H1 (cell line): ENCODE measurements at regions not wholly inside any gene's neighbourhood (a gene's known extent, or its start where the extent isn't known, plus 50 kb on each side); places are given as distances from the start of the nearest gene placed in this dataset.

Source experiments
- CTCF ChIA-PET: fragments of 300-600 bp; sonication (Branson Sonifier 250); formaldehyde crosslinking; loops from one replicate; lab custom pipeline; 2021; ENCODE audit not compliant: partially characterized antibody; lab: Charles Lee
- POLR2A ChIA-PET: fragments of 300-600 bp; sonication (Branson Sonifier 250); formaldehyde crosslinking; loops from one replicate; lab custom pipeline; 2021; ENCODE audit warnings: inconsistent platforms; ENCODE audit not compliant: partially characterized antibody; lab: Charles Lee
- DNase-seq, 2 experiments: peaks; one replicate each; pipeline versions ENCODE4 v3.0.0 to v3.0.0-alpha.2; 2010 to 2022; ENCODE audit warnings: low spot score in 2 of 2, low read depth in 1 of 2, mixed read lengths in 1 of 2
- FAIRE-seq: peaks from 2 replicates; lab custom pipeline; 2011; peaks lifted over from hg19 to GRCh38; lab: Jason Lieb, UNC
- H2AFZ ChIP-seq: 2 replicates; pipeline ENCODE4 v1.8.1; 2012; ENCODE audit warnings: low read length, inconsistent platforms
- H2AK5ac ChIP-seq: 2 replicates; pipeline ENCODE4 v1.6.1; 2013; ENCODE audit warnings: low read depth, low read length
- H2BK120ac ChIP-seq: replicated peaks from 2 replicates; pipeline ENCODE3; 2013; ENCODE audit warnings: low read depth, low read length, inconsistent platforms
- H2BK12ac ChIP-seq: 2 replicates; pipeline ENCODE4 v1.6.1; 2013; ENCODE audit warnings: low read depth, low read length
- H2BK15ac ChIP-seq: 2 replicates; pipeline ENCODE4 v1.6.1; 2013; ENCODE audit warnings: low read length
- H2BK20ac ChIP-seq: 2 replicates; pipeline ENCODE4 v1.6.1; 2013; ENCODE audit warnings: low read length
- H2BK5ac ChIP-seq: 2 replicates; pipeline ENCODE4 v1.6.1; 2013; ENCODE audit warnings: low read depth, low read length
- H3K14ac ChIP-seq: 2 replicates; pipeline ENCODE4 v1.6.1; 2013; ENCODE audit warnings: inconsistent platforms; ENCODE audit not compliant: insufficient read length
- H3K18ac ChIP-seq: 2 replicates; pipeline ENCODE4 v1.6.1; 2013; ENCODE audit warnings: low read length; ENCODE audit errors: extremely low read depth
- H3K23ac ChIP-seq: 2 replicates; pipeline ENCODE4 v1.6.1; 2013; ENCODE audit warnings: inconsistent platforms; ENCODE audit not compliant: insufficient read length
- H3K23me2 ChIP-seq: 2 replicates; pipeline ENCODE4 v1.6.1; 2013; ENCODE audit warnings: low read depth, low read length
- H3K27ac ChIP-seq: 2 replicates; pipeline ENCODE4 v1.6.1; 2011; ENCODE audit warnings: low read depth, low read length, inconsistent platforms
- H3K27me3 ChIP-seq, 4 experiments: replicated peaks in 1 of 4; 1 replicate in 1 of 4; 2 replicates in 3 of 4; pipeline versions ENCODE4 v1.6.1 to v1.8.1; 2011 to 2013; ENCODE audit warnings: low read length in 3 of 4, mild to moderate bottlenecking in 3 of 4, inconsistent platforms in 2 of 4, mixed read lengths in 2 of 4, moderate library complexity in 1 of 4; ENCODE audit not compliant: control insufficient read depth in 3 of 4, insufficient read depth in 3 of 4; ENCODE audit errors: extremely low read depth in 1 of 4
- H3K36me3 ChIP-seq, 4 experiments: 2 replicates each; pipeline versions ENCODE4 v1.6.1 to v1.8.1; 2011 to 2013; ENCODE audit warnings: mild to moderate bottlenecking in 4 of 4, low read length in 3 of 4, moderate library complexity in 2 of 4, control low read depth in 1 of 4, inconsistent platforms in 1 of 4; ENCODE audit not compliant: insufficient read depth in 4 of 4, control insufficient read depth in 2 of 4
- H3K4ac ChIP-seq: replicated peaks from 2 replicates; pipeline ENCODE3; 2013; ENCODE audit warnings: low read length, low read depth, mixed read lengths, inconsistent platforms; ENCODE audit not compliant: insufficient read length
- H3K4me1 ChIP-seq, 4 experiments: replicated peaks in 1 of 4; 1 replicate in 1 of 4; 2 replicates in 3 of 4; pipeline versions ENCODE4 v1.6.1 to v1.8.1; 2011 to 2013; ENCODE audit warnings: low read length in 3 of 4, inconsistent platforms in 2 of 4, mixed read lengths in 1 of 4; ENCODE audit not compliant: insufficient read depth in 4 of 4, control insufficient read depth in 3 of 4
- H3K4me2 ChIP-seq, 2 experiments: 2 replicates each; pipeline versions ENCODE4 v1.6.1 to v1.8.1; 2011 to 2013; ENCODE audit warnings: low read depth in 2 of 2, low read length in 2 of 2, control low read depth in 1 of 2, inconsistent platforms in 1 of 2, mild to moderate bottlenecking in 1 of 2; ENCODE audit not compliant: insufficient read depth in 1 of 2
- H3K4me3 ChIP-seq, 4 experiments: fragments of 200-600, 300-600 bp in 1 of 4; sonication (generic), shearing (Covaris generic), sonication (Bioruptor Twin) in 1 of 4; 2 replicates each; pipeline versions ENCODE4 v1.5.1 to v1.8.1; 2011 to 2016; ENCODE audit warnings: low read length in 4 of 4, low read depth in 3 of 4, control low read depth in 2 of 4, inconsistent platforms in 2 of 4, mild to moderate bottlenecking in 2 of 4, mixed read lengths in 1 of 4, moderate library complexity in 1 of 4; ENCODE audit not compliant: insufficient read depth in 2 of 4; ENCODE audit errors: extremely low read depth in 1 of 4
- H3K56ac ChIP-seq: replicated peaks from 2 replicates; pipeline ENCODE3; 2013; ENCODE audit warnings: low read depth, mild to moderate bottlenecking, mixed read lengths, low read length, inconsistent platforms; ENCODE audit not compliant: insufficient read length
- H3K79me1 ChIP-seq: 2 replicates; pipeline ENCODE4 v1.6.1; 2013; ENCODE audit warnings: low read depth, low read length, control low read depth
- H3K79me2 ChIP-seq, 2 experiments: 2 replicates each; pipeline versions ENCODE4 v1.6.1 to v1.8.1; 2012 to 2013; ENCODE audit warnings: low read length in 2 of 2, mild to moderate bottlenecking in 2 of 2, inconsistent platforms in 1 of 2; ENCODE audit not compliant: insufficient read depth in 2 of 2, control insufficient read depth in 1 of 2
- H3K9ac ChIP-seq, 4 experiments: replicated peaks in 1 of 4; 1 replicate in 1 of 4; 2 replicates in 3 of 4; pipeline versions ENCODE4 v1.6.1 to v1.8.1; 2011 to 2013; ENCODE audit warnings: low read depth in 3 of 4, low read length in 3 of 4, control low read depth in 2 of 4, mild to moderate bottlenecking in 2 of 4, moderate library complexity in 2 of 4, inconsistent platforms in 1 of 4; ENCODE audit errors: extremely low read depth in 1 of 4
- H3K9me3 ChIP-seq, 2 experiments: 2 replicates each; pipeline versions ENCODE4 v1.6.1 to v1.8.1; 2012 to 2013; ENCODE audit warnings: mild to moderate bottlenecking in 2 of 2, moderate library complexity in 2 of 2, control low read depth in 1 of 2, inconsistent platforms in 1 of 2, low read depth in 1 of 2, low read length in 1 of 2, mixed read lengths in 1 of 2; ENCODE audit not compliant: insufficient read depth in 2 of 2
- H4K20me1 ChIP-seq, 2 experiments: replicated peaks in 1 of 2; 2 replicates each; pipeline versions ENCODE3 to v1.8.1; 2011 to 2013; ENCODE audit warnings: inconsistent platforms in 2 of 2, low read length in 2 of 2, mild to moderate bottlenecking in 1 of 2; ENCODE audit not compliant: insufficient read depth in 2 of 2, control insufficient read depth in 1 of 2
- H4K5ac ChIP-seq: 2 replicates; pipeline ENCODE4 v1.6.1; 2013; ENCODE audit warnings: low read length, low read depth, mixed read lengths, inconsistent platforms; ENCODE audit not compliant: insufficient read length
- H4K8ac ChIP-seq: 2 replicates; pipeline ENCODE4 v1.8.0; 2013; ENCODE audit warnings: mild to moderate bottlenecking, moderate library complexity, low read length, inconsistent platforms; ENCODE audit not compliant: insufficient read depth; ENCODE audit errors: extremely low read depth
- H4K91ac ChIP-seq: replicated peaks from 2 replicates; pipeline ENCODE3; 2013; ENCODE audit warnings: low read length, mixed read lengths, inconsistent platforms; ENCODE audit not compliant: insufficient read length
- SP1 ChIP-seq: IDR thresholded peaks from 2 replicates; pipeline ENCODE4 v1.6.1; 2011; ENCODE audit warnings: low read depth, low read length
- WGBS, 2 experiments: shearing (Covaris generic) in 1 of 2; methylation state at CpG; one replicate each; pipeline versions ENCODE4 v1.1.6 to v1.1.7; 2013 to 2015; ENCODE audit warnings: low lambda C conversion rate in 2 of 2, mixed read lengths in 2 of 2, inconsistent platforms in 1 of 2, low coverage in 1 of 2, missing lambda C conversion rate in 1 of 2; ENCODE audit not compliant: insufficient replicate concordance in 2 of 2, insufficient coverage in 1 of 2, insufficient read length in 1 of 2; ENCODE audit errors: extremely low coverage in 1 of 2, missing lambda C conversion rate in 1 of 2; 5-methylcytosine and 5-hydroxymethylcytosine counted together

DNA sequence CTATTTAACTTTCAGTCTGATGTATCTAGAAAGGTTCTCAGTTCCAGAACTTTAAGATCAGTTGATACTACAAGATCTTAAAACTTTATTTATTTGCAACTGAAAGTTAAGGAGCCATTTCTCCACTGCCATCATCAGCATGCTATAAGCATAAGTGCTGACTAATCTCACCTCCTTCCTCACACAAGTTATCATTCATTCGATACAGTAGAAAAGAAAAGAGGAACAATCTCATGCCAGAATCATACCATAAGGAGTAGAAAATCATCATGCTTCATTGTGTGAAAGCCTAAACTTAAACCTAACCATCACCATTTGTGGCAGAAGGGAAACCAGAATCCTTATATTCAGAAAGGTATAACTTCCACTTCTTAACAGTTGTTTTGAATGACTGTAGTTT, 176.6 kb upstream of the NRXN1 start:
- no peak overlapping the region for H3K14ac ChIP-seq
- FAIRE-seq: no peak
- no peak overlapping the region for H4K5ac ChIP-seq
- H3K9ac ChIP-seq: no peak overlapping the region
- H2BK20ac ChIP-seq: no peak overlapping the region
- H3K79me2 ChIP-seq: no peaks in the 10 kb centered on the region
- H3K23me2 ChIP-seq: no peaks in the 10 kb centered on the region
- no peak overlapping the region for H4K8ac ChIP-seq
- H3K9me3 ChIP-seq: no peaks in the 10 kb centered on the region
- no peak overlapping the region for H3K4me2 ChIP-seq
- no peaks in the 10 kb centered on the region for H3K27me3 ChIP-seq
- H4K20me1 ChIP-seq: no peaks in the 10 kb centered on the region
- H2BK5ac ChIP-seq: no peak overlapping the region
- H3K4ac ChIP-seq: no peak overlapping the region
- no peak for DNase-seq
- no peak overlapping the region for H3K18ac ChIP-seq
- H2AFZ ChIP-seq: no peak overlapping the region
- H3K27ac ChIP-seq: no peak overlapping the region
- POLR2A ChIA-PET: no interaction called here
- H2AK5ac ChIP-seq: no peak overlapping the region
- H2BK15ac ChIP-seq: no peak overlapping the region
- H3K79me1 ChIP-seq: no peaks in the 10 kb centered on the region
- no peak overlapping the region for H3K56ac ChIP-seq
- H3K36me3 ChIP-seq: no peaks in the 10 kb centered on the region
- WGBS, 2 experiments: 85% methylated on average over 1 of the region's 1 CpG; no CpG with 5 or more reads in 1 of the 2 experiments
- no peak overlapping the region for H3K4me3 ChIP-seq
- no peak overlapping the region for H4K91ac ChIP-seq
- H3K4me1 ChIP-seq: no peaks in the 10 kb centered on the region
- no peak for TF ChIP-seq SP1
- CTCF ChIA-PET: no interaction called here
- no peak overlapping the region for H2BK120ac ChIP-seq
- no peak overlapping the region for H3K23ac ChIP-seq
- no peak overlapping the region for H2BK12ac ChIP-seq
